ENCODE measurements at regions not wholly inside any gene's neighbourhood (a gene's known extent, or its start where the extent isn't known, plus 50 kb on each side); places are given as distances from the start of the nearest gene placed in this dataset.

GRCh38 chr6:14518515-14519217 lies 401.1 kb downstream of the CD83 start (continued):
- no peak for TF ChIP-seq ESRRA (CRISPR knock-in tag; IDR thresholded peaks at IDR 0.05; ENCODE audit: borderline replicate concordance)
- no peak for TF ChIP-seq ZSCAN18 (CRISPR knock-in tag; IDR thresholded peaks at IDR 0.05)
- TF ChIP-seq, protein P1, sequence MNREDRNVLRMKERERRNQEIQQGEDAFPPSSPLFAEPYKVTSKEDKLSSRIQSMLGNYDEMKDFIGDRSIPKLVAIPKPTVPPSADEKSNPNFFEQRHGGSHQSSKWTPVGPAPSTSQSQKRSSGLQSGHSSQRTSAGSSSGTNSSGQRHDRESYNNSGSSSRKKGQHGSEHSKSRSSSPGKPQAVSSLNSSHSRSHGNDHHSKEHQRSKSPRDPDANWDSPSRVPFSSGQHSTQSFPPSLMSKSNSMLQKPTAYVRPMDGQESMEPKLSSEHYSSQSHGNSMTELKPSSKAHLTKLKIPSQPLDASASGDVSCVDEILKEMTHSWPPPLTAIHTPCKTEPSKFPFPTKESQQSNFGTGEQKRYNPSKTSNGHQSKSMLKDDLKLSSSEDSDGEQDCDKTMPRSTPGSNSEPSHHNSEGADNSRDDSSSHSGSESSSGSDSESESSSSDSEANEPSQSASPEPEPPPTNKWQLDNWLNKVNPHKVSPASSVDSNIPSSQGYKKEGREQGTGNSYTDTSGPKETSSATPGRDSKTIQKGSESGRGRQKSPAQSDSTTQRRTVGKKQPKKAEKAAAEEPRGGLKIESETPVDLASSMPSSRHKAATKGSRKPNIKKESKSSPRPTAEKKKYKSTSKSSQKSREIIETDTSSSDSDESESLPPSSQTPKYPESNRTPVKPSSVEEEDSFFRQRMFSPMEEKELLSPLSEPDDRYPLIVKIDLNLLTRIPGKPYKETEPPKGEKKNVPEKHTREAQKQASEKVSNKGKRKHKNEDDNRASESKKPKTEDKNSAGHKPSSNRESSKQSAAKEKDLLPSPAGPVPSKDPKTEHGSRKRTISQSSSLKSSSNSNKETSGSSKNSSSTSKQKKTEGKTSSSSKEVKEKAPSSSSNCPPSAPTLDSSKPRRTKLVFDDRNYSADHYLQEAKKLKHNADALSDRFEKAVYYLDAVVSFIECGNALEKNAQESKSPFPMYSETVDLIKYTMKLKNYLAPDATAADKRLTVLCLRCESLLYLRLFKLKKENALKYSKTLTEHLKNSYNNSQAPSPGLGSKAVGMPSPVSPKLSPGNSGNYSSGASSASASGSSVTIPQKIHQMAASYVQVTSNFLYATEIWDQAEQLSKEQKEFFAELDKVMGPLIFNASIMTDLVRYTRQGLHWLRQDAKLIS (CRISPR knock-in tag; IDR thresholded peaks at IDR 0.05; ENCODE audit: borderline replicate concordance) = no peak
- no peak for TF ChIP-seq PRRX2 (CRISPR knock-in tag; IDR thresholded peaks at IDR 0.05)
- TF ChIP-seq SP1 (CRISPR knock-in tag; conservative IDR thresholded peaks at IDR 0.05) = no peak

- DNase-seq (ENCODE audit: low spot score) = no peak
- H3K4me3 Mint-ChIP-seq = no peak overlapping the region
- peaks cover 7% of the 10 kb centered on the region for H3K36me3 Mint-ChIP-seq
- no peak for TF ChIP-seq TP53 (CRISPR knock-in tag; IDR thresholded peaks at IDR 0.05)
- TF ChIP-seq, protein P1 (CRISPR knock-in tag; IDR thresholded peaks at IDR 0.05; ENCODE audit: borderline replicate concordance) = no peak
- no peak for TF ChIP-seq CDX4 (CRISPR knock-in tag; IDR thresholded peaks at IDR 0.05; ENCODE audit: borderline replicate concordance)
- no peak for TF ChIP-seq ZNF423 (CRISPR knock-in tag; IDR thresholded peaks at IDR 0.05)
- TF ChIP-seq NFE2L1 (CRISPR knock-in tag; IDR thresholded peaks at IDR 0.05) = no peak
- TF ChIP-seq ETV6 (CRISPR knock-in tag; IDR thresholded peaks at IDR 0.05) = no peak
- no peak for TF ChIP-seq CREM (CRISPR knock-in tag; IDR thresholded peaks at IDR 0.05)
- TF ChIP-seq, protein P2, sequence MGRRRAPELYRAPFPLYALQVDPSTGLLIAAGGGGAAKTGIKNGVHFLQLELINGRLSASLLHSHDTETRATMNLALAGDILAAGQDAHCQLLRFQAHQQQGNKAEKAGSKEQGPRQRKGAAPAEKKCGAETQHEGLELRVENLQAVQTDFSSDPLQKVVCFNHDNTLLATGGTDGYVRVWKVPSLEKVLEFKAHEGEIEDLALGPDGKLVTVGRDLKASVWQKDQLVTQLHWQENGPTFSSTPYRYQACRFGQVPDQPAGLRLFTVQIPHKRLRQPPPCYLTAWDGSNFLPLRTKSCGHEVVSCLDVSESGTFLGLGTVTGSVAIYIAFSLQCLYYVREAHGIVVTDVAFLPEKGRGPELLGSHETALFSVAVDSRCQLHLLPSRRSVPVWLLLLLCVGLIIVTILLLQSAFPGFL (CRISPR knock-in tag; IDR thresholded peaks at IDR 0.05; ENCODE audit: borderline replicate concordance) = no peak
- TF ChIP-seq ZMAT4 (CRISPR knock-in tag; IDR thresholded peaks at IDR 0.05) = no peak
- no peak for TF ChIP-seq MYBL2 (CRISPR knock-in tag; IDR thresholded peaks at IDR 0.05)
- TF ChIP-seq ZNF232 (CRISPR knock-in tag; IDR thresholded peaks at IDR 0.05) = no peak
- no peak for TF ChIP-seq NFYB (CRISPR knock-in tag; conservative IDR thresholded peaks at IDR 0.05; ENCODE audit: low read depth)
- TF ChIP-seq HMGA2 (CRISPR knock-in tag; IDR thresholded peaks at IDR 0.05) = no peak
- no peak for TF ChIP-seq TCF7 (CRISPR knock-in tag; IDR thresholded peaks at IDR 0.05; ENCODE audit: low read depth)
- TF ChIP-seq SMAD4 (CRISPR knock-in tag; IDR thresholded peaks at IDR 0.05) = no peak
- TF ChIP-seq, protein P3, sequence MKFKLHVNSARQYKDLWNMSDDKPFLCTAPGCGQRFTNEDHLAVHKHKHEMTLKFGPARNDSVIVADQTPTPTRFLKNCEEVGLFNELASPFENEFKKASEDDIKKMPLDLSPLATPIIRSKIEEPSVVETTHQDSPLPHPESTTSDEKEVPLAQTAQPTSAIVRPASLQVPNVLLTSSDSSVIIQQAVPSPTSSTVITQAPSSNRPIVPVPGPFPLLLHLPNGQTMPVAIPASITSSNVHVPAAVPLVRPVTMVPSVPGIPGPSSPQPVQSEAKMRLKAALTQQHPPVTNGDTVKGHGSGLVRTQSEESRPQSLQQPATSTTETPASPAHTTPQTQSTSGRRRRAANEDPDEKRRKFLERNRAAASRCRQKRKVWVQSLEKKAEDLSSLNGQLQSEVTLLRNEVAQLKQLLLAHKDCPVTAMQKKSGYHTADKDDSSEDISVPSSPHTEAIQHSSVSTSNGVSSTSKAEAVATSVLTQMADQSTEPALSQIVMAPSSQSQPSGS (CRISPR knock-in tag; IDR thresholded peaks at IDR 0.05; ENCODE audit: borderline replicate concordance, low read depth) = no peak
- no peaks in the 10 kb centered on the region for H3K27me3 Mint-ChIP-seq (ENCODE audit: low read depth)
- ChIA-PET CTCF (no interaction called here), POLR2A (no interaction called here)
- peaks cover 5% of the 10 kb centered on the region for H3K4me1 Mint-ChIP-seq
- no peak overlapping the region for H3K27ac Mint-ChIP-seq
- H3K9me3 Mint-ChIP-seq = peaks cover 15% of the 10 kb centered on the region
- no peak for ATAC-seq
Observed at GRCh38 chr6:14520029-14520428, 402.5 kb downstream of the CD83 start.
